ENCODE measurements at regions not wholly inside any gene's neighbourhood (a gene's known extent, or its start where the extent isn't known, plus 50 kb on each side); places are given as distances from the start of the nearest gene placed in this dataset.

DNA sequence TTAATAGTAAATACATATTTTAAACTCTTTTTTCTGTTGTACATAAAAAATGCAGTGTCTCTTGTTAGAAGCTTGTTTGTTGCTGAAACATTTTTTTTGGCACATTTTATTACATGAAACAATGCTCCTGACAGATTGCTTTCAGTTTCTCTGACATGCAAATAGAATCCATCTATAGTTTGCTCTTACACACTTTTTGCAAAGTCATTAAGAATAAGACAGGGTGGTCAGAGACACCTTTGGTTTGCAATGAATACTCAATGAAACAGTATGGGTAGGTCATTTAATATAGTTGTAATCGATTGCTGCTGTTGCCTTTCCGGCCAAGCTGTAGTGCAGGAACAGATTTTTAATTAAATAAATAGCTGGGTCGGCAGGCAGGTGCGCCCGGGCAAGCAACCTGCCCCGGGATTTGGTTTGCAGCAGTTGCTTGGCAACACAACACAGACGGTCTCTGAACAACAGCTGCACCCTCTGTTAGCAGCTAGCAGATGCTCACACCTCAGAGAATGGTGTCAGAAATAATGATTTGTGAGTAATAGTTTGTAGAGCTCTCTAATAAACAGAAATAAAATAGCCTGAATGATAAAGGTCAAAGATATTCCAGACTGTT, 115.7 kb upstream of the CACNA2D1 start:
- TF ChIP-seq ZBTB1 (tag by site-specific recombination; IDR thresholded peaks at IDR 0.05) (no peak), SCRT1 (tag by site-specific recombination; IDR thresholded peaks at IDR 0.05; ENCODE audit: borderline replicate concordance) (no peak), ZNF132 (tag by site-specific recombination; IDR thresholded peaks at IDR 0.05; ENCODE audit: borderline replicate concordance) (no peak)
- TF ChIP-seq, protein P1, sequence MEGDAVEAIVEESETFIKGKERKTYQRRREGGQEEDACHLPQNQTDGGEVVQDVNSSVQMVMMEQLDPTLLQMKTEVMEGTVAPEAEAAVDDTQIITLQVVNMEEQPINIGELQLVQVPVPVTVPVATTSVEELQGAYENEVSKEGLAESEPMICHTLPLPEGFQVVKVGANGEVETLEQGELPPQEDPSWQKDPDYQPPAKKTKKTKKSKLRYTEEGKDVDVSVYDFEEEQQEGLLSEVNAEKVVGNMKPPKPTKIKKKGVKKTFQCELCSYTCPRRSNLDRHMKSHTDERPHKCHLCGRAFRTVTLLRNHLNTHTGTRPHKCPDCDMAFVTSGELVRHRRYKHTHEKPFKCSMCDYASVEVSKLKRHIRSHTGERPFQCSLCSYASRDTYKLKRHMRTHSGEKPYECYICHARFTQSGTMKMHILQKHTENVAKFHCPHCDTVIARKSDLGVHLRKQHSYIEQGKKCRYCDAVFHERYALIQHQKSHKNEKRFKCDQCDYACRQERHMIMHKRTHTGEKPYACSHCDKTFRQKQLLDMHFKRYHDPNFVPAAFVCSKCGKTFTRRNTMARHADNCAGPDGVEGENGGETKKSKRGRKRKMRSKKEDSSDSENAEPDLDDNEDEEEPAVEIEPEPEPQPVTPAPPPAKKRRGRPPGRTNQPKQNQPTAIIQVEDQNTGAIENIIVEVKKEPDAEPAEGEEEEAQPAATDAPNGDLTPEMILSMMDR (tag by site-specific recombination; IDR thresholded peaks at IDR 0.05), result no peak
- TF ChIP-seq, protein P2, sequence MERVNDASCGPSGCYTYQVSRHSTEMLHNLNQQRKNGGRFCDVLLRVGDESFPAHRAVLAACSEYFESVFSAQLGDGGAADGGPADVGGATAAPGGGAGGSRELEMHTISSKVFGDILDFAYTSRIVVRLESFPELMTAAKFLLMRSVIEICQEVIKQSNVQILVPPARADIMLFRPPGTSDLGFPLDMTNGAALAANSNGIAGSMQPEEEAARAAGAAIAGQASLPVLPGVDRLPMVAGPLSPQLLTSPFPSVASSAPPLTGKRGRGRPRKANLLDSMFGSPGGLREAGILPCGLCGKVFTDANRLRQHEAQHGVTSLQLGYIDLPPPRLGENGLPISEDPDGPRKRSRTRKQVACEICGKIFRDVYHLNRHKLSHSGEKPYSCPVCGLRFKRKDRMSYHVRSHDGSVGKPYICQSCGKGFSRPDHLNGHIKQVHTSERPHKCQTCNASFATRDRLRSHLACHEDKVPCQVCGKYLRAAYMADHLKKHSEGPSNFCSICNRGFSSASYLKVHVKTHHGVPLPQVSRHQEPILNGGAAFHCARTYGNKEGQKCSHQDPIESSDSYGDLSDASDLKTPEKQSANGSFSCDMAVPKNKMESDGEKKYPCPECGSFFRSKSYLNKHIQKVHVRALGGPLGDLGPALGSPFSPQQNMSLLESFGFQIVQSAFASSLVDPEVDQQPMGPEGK (tag by site-specific recombination; IDR thresholded peaks at IDR 0.05), result no peak

All from HEK293 (cell line).